ENCODE measurements at regions not wholly inside any gene's neighbourhood (a gene's known extent, or its start where the extent isn't known, plus 50 kb on each side); places are given as distances from the start of the nearest gene placed in this dataset.

- DNase-seq (ENCODE audit: low read depth in 4 of 4, low spot score in 2 of 4), result no peak
These were observed 95.4 kb downstream of the DIPK2A start for GRCh38 chr3:144067059-144067458.

- DNase-seq (ENCODE audit: low read depth in 4 of 4, low spot score in 2 of 4), result no peak
These were observed 102.1 kb downstream of the DIPK2A start for GRCh38 chr3:144073698-144074097.

- DNase-seq (ENCODE audit: low read depth in 4 of 4, low spot score in 2 of 4), result no peak
These were observed 108.0 kb downstream of the DIPK2A start for GRCh38 chr3:144079634-144080033.

GRCh38 chr3:144084929-144085328 is 113.3 kb downstream of the DIPK2A start:
- no peak for DNase-seq (ENCODE audit: low read depth in 4 of 4, low spot score in 2 of 4)

GRCh38 chr3:144085964-144086363 is 114.3 kb downstream of the DIPK2A start:
- no peak for DNase-seq (ENCODE audit: low read depth in 4 of 4, low spot score in 2 of 4)

DNA sequence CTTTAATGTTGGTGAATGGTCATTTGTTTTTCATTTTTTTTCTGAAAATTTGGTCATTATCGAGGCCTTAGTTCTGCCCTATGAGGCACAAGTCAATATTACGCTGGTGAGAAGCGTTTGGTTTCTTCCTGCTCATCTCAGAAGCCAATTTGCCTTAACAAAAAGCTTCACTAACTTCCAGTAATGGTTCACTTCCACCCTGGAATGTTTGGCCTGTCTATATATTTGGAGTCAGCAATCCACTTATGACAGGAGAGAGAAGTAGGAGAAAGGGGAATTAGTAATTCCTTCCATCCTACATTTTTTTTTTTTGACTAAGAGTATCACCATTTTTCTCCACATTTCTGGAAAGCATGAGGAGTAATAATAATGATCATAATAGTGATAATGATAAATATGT is 124.4 kb downstream of the DIPK2A start:
- no peak for DNase-seq (ENCODE audit: low read depth in 4 of 4, low spot score in 2 of 4)

GRCh38 chr3:144097163-144097562 is 125.5 kb downstream of the DIPK2A start:
- no peak for DNase-seq (ENCODE audit: low read depth in 4 of 4, low spot score in 2 of 4)

GRCh38 chr3:144098691-144099090 is 127.1 kb downstream of the DIPK2A start:
- DNase-seq (ENCODE audit: low read depth in 4 of 4, low spot score in 2 of 4), result no peak

DNA sequence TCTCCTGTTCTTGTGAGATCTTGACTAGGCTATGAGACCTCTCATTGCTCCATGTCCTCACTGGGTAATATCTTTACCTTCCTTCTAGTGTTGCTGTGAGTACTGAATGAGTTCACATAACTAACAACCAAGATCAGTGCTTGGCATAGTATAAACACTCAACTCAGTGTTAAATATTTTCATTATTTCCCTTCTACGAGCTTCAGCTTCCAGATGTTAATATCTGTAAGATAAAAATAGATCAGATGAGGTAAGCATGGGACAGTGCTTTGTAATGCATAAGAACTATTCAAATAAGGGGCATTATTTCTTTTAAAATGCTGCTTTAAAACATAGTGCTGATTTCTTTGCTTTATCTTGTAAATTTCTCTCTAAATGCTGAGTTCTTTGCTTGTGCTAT is 130.8 kb downstream of the DIPK2A start:
- no peak for DNase-seq (ENCODE audit: low read depth in 4 of 4, low spot score in 2 of 4)

- no peak for DNase-seq (ENCODE audit: low read depth in 4 of 4, low spot score in 2 of 4)
These were observed 132.6 kb downstream of the DIPK2A start for GRCh38 chr3:144104186-144104585.

GRCh38 chr3:144104679-144105078 is 133.1 kb downstream of the DIPK2A start:
- DNase-seq (ENCODE audit: low read depth in 4 of 4, low spot score in 2 of 4), result no peak

- DNase-seq (ENCODE audit: low read depth in 4 of 4, low spot score in 2 of 4), result no peak
These were observed 133.9 kb downstream of the DIPK2A start for GRCh38 chr3:144105542-144105941.

DNA sequence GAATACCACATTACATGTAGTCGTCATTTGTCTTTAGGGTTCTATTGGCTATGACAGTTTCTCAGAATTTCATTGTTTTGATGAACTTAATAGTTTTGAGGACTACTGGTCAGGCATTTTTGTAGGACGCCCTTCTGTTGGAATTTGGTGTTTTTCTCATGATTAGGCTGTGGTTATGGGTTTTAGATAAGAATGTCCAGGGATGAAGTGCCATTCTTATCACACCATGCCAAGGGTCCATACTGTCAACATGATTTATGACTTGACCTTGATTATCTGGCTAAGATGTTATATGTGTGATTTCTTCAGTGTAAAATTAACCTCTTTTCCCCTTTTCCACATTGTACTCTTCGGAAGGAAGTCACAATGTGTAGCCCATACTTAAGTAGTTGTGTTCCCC is 135.3 kb downstream of the DIPK2A start:
- no peak for DNase-seq (ENCODE audit: low read depth in 4 of 4, low spot score in 2 of 4)

- DNase-seq (ENCODE audit: low read depth in 4 of 4, low spot score in 2 of 4), result no peak
These were observed 136.3 kb downstream of the DIPK2A start for GRCh38 chr3:144107923-144108322.

GRCh38 chr3:144109944-144110343 is 138.3 kb downstream of the DIPK2A start:
- no peak for DNase-seq (ENCODE audit: low read depth in 4 of 4, low spot score in 2 of 4)

DNA sequence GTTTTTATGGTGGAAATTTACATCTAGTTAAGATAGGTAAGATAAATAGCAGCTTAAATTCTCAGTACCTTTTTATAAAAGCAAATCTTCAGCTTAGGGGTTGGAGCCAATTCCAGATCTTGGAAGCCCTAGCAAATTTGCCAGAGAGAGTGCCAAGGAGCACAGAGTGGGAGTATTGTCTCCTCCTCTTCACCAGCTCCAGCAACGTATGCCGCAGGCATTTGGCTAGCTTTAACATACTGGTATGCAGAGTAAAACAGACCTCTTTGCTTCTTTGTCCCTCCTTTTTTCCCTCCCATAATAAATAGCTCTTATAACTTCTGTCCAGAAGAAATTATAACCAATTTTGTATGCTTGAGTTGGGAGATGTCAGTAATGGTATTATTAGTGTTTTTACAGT is 140.4 kb downstream of the DIPK2A start:
- no peak for DNase-seq (ENCODE audit: low read depth in 4 of 4, low spot score in 2 of 4)

- DNase-seq (ENCODE audit: low read depth in 4 of 4, low spot score in 2 of 4), result no peak
These were observed 140.8 kb downstream of the DIPK2A start for GRCh38 chr3:144112437-144112836.

GRCh38 chr3:144114767-144115166 is 143.1 kb downstream of the DIPK2A start:
- DNase-seq (ENCODE audit: low read depth in 4 of 4, low spot score in 2 of 4), result no peak

GRCh38 chr3:144119633-144120032 is 148.0 kb downstream of the DIPK2A start:
- no peak for DNase-seq (ENCODE audit: low read depth in 4 of 4, low spot score in 2 of 4)

DNA sequence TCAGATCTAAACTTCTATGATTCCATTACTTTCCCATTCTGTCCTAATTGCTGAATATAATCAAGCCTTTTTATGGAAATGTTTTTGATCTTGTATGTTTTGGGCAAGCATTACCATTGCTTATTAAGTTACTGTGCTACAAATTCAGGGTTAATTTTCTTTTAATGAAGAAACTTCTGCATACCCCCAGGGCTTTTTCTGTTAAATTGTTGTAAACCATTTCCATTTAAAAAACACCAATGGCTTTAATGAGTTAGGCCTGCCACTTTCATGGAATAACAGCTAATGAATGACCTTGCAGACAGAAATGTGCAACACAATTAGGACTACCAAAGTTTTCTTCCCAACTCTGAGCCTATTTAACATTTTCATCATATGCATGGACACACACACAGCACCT is 150.0 kb downstream of the DIPK2A start:
- DNase-seq (ENCODE audit: low read depth in 4 of 4, low spot score in 2 of 4), result no peak

DNA sequence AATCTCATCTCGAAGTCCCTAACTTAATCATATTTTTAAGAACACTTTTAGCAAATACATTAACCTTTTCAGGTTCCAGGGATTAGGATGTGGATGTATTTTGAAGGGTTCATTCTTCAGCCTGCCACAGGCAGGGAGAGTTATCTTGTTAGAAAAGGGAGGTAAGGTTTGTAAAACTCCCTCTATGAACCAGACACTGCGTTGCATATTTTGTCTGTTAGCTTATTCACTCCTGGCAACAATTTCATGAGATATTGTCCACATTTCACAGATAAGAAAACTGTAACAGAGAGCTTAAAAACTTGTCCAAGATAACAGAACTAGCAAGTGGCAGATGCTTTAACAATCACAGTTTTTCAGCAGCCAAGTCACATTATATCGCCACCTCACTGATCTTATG is 155.4 kb downstream of the DIPK2A start:
- DNase-seq (ENCODE audit: low read depth in 4 of 4, low spot score in 2 of 4), result no peak

DNA sequence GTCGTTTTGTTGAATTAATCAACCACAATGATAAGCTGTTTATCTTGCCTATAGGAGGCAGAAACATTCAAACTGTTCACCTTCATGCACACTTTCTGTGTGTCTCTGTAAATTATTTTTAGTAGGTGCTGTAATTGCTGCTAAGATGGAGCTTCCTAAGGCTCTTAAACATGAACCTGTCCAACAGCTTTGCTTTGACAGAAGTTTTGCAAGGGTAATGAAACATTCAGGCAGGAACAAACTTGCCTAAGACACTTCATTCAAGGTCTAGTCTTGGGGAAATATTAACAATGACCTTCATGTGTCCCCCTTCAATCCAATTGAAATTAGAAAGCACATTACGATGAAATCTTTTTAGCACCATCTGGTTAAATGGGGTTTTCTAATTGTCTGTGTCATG is 156.1 kb downstream of the DIPK2A start:
- DNase-seq (ENCODE audit: low read depth in 4 of 4, low spot score in 2 of 4), result no peak

GRCh38 chr3:144128108-144128892 is 156.7 kb downstream of the DIPK2A start:
- DNase-seq (ENCODE audit: low read depth in 4 of 4, low spot score in 2 of 4), result no peak
